HFFc6 (cell line): ENCODE measurements at regions not wholly inside any gene's neighbourhood (a gene's known extent, or its start where the extent isn't known, plus 50 kb on each side); places are given as distances from the start of the nearest gene placed in this dataset.

ENCODE experiments used
- DNase-seq: peaks from one replicate; pipeline ENCODE4 v3.0.0-alpha.2; 2018
- H3K27ac Mint-ChIP-seq: 2 replicates; pipeline ENCODE4 v1.8.0; 2020; ENCODE audit warnings: mild to moderate bottlenecking, mixed read lengths
- H3K27me3 Mint-ChIP-seq: 2 replicates; pipeline ENCODE4 v1.8.0; 2021; ENCODE audit warnings: mild to moderate bottlenecking, moderate library complexity, mixed read lengths; ENCODE audit not compliant: insufficient read depth
- H3K36me3 Mint-ChIP-seq: 2 replicates; pipeline ENCODE4 v1.8.0; 2021; ENCODE audit warnings: low read depth, mixed read lengths
- H3K4me1 Mint-ChIP-seq: 2 replicates; pipeline ENCODE4 v1.8.0; 2020; ENCODE audit warnings: low read depth, mixed read lengths
- H3K4me3 Mint-ChIP-seq: 2 replicates; pipeline ENCODE4 v1.8.0; 2020; ENCODE audit warnings: mild to moderate bottlenecking, moderate library complexity, mixed read lengths
- H3K9me3 Mint-ChIP-seq: 2 replicates; pipeline ENCODE4 v1.8.0; 2020; ENCODE audit warnings: mild to moderate bottlenecking, mixed read lengths
- TF ChIP-seq, protein P1 (sequence below): fragments of 200-600 bp; sonication (generic); IDR thresholded peaks from 2 replicates; pipeline ENCODE4 v1.5.0; 2021; ENCODE audit warnings: antibody characterized with exemption, mild to moderate bottlenecking

DNA sequence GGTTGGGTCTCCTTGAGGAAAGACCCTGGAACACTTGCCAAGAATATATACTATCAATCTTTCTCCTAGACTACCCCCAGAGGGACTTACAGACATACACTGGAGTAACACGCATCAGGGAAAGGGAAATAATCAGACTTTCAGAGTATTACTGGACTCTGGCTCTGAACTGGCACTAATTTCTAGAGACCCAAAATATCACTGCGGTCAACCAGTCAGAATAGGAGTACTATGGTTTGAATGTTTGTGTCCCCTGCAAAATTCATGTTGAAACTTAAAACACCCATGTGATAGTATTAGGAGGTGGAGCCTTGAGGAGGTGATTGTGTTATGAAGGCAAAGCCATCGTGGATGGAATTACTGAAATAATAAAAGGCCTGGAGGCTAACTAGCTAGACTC, 323.7 kb downstream of the EN1 start:
- TF ChIP-seq, protein P1, sequence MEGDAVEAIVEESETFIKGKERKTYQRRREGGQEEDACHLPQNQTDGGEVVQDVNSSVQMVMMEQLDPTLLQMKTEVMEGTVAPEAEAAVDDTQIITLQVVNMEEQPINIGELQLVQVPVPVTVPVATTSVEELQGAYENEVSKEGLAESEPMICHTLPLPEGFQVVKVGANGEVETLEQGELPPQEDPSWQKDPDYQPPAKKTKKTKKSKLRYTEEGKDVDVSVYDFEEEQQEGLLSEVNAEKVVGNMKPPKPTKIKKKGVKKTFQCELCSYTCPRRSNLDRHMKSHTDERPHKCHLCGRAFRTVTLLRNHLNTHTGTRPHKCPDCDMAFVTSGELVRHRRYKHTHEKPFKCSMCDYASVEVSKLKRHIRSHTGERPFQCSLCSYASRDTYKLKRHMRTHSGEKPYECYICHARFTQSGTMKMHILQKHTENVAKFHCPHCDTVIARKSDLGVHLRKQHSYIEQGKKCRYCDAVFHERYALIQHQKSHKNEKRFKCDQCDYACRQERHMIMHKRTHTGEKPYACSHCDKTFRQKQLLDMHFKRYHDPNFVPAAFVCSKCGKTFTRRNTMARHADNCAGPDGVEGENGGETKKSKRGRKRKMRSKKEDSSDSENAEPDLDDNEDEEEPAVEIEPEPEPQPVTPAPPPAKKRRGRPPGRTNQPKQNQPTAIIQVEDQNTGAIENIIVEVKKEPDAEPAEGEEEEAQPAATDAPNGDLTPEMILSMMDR, result no peak
- H3K9me3 Mint-ChIP-seq, result peaks cover 31% of the 10 kb centered on the region
- H3K4me1 Mint-ChIP-seq, result no peaks in the 10 kb centered on the region
- peaks cover 6% of the 10 kb centered on the region; the same call in 1 of the 2 replicates for H3K36me3 Mint-ChIP-seq
- no peak for DNase-seq
- H3K27ac Mint-ChIP-seq, result no peak overlapping the region
- no peak overlapping the region for H3K4me3 Mint-ChIP-seq
- peaks cover 2% of the 10 kb centered on the region; the same call in 1 of the 2 replicates for H3K27me3 Mint-ChIP-seq

DNA sequence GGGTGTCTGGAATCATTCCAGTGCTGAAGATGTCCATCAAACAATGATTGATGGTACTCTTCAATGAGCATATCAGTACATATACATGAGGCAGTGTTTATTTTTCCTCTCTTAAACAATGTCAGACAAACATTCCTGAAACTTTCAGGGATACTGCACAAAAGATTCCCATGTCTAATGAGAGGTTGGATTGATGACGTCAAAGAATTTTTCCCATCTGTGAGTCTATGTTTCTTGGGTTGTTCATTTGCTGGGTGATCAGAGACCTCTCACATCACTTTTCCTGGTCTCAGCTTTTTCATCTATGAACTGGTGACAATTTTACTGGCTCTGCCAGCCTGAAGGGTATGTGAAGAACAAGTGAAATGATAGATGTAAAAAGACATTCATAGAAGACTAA, 325.5 kb downstream of the EN1 start:
- DNase-seq, result no peak

DNA sequence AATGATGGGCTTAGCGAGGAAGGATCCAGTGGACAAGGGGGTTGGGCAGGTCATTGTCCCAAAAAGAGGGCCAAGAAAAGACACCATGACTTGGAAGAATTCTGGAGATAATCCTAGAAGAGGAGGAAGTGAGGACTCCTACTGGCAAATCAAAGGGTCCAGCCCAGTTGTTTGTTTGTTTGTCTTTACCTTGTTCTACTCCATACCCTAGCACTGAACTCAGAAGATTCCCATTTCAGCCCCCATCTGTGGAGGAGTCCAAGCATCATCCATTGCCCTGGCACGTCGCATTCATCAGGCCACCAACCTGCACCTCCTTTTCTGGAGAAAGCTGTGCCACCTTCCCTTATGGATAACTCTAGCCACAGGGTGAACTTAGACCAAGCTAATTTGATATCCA, 326.2 kb downstream of the EN1 start:
- Mint-ChIP-seq H3K27me3 (no peaks in the 10 kb centered on the region), H3K36me3 (peaks cover 6% of the 10 kb centered on the region; the same call in 1 of the 2 replicates), H3K4me3 (no peak overlapping the region), H3K9me3 (peaks cover 36% of the 10 kb centered on the region), H3K4me1 (no peaks in the 10 kb centered on the region), H3K27ac (no peak overlapping the region)
- no peak for DNase-seq
- TF ChIP-seq, protein P1, result no peak

More for the DNA sequence above, 325.5 kb downstream of the EN1 start:
- H3K36me3 Mint-ChIP-seq, result peaks cover 6% of the 10 kb centered on the region; the same call in 1 of the 2 replicates
- TF ChIP-seq, protein P1, result no peak
- H3K27ac Mint-ChIP-seq, result no peak overlapping the region
- no peak overlapping the region for H3K4me3 Mint-ChIP-seq
- H3K9me3 Mint-ChIP-seq, result peaks cover 35% of the 10 kb centered on the region
- no peaks in the 10 kb centered on the region for H3K4me1 Mint-ChIP-seq
- H3K27me3 Mint-ChIP-seq, result no peaks in the 10 kb centered on the region

- TF ChIP-seq, protein P1, result no peak
- H3K27me3 Mint-ChIP-seq, result no peaks in the 10 kb centered on the region
Observed at GRCh38 chr2:118520246-118520645, 327.2 kb downstream of the EN1 start.

GRCh38 chr2:118519511-118519910, 327.9 kb downstream of the EN1 start:
- Mint-ChIP-seq H3K4me3 (no peak overlapping the region), H3K4me1 (no peaks in the 10 kb centered on the region)

More at GRCh38 chr2:118520246-118520645, 327.2 kb downstream of the EN1 start:
- Mint-ChIP-seq H3K27ac (no peak overlapping the region), H3K9me3 (peaks cover 36% of the 10 kb centered on the region), H3K4me1 (no peaks in the 10 kb centered on the region), H3K4me3 (no peak overlapping the region), H3K36me3 (peaks cover 6% of the 10 kb centered on the region; the same call in 1 of the 2 replicates)
- no peak for DNase-seq

More at GRCh38 chr2:118519511-118519910, 327.9 kb downstream of the EN1 start:
- Mint-ChIP-seq H3K36me3 (peaks cover 6% of the 10 kb centered on the region; the same call in 1 of the 2 replicates), H3K27ac (no peak overlapping the region), H3K9me3 (peaks cover 41% of the 10 kb centered on the region), H3K27me3 (no peaks in the 10 kb centered on the region)
- TF ChIP-seq, protein P1, result no peak
- DNase-seq, result no peak
